H9 (cell line): ENCODE measurements at regions not wholly inside any gene's neighbourhood (a gene's known extent, or its start where the extent isn't known, plus 50 kb on each side); places are given as distances from the start of the nearest gene placed in this dataset.

ENCODE experiments used
- DNase-seq: peaks from one replicate; pipeline ENCODE4 v3.0.0-alpha.2; 2017
- H2AFZ ChIP-seq: one replicate; pipeline ENCODE4 v1.6.1; 2013; ENCODE audit warnings: mild to moderate bottlenecking, low read length, control low read depth, moderate library complexity
- H2AK5ac ChIP-seq: 2 replicates; pipeline ENCODE4 v1.6.1; 2013; ENCODE audit warnings: low read length, control low read depth, mixed read lengths; ENCODE audit not compliant: insufficient read length
- H2BK120ac ChIP-seq: one replicate; pipeline ENCODE4 v1.6.1; 2013; ENCODE audit warnings: low read depth, mild to moderate bottlenecking, low read length, control low read depth, inconsistent platforms; ENCODE audit not compliant: poor library complexity, severe bottlenecking
- H2BK12ac ChIP-seq: 2 replicates; pipeline ENCODE4 v1.6.1; 2013; ENCODE audit warnings: low read length, control low read depth, mixed read lengths, low read depth; ENCODE audit not compliant: insufficient read length
- H2BK15ac ChIP-seq: 2 replicates; pipeline ENCODE4 v1.6.1; 2013; ENCODE audit warnings: low read depth, low read length, control low read depth
- H2BK20ac ChIP-seq: one replicate; pipeline ENCODE4 v1.6.1; 2013; ENCODE audit warnings: low read depth, mild to moderate bottlenecking, low read length, control low read depth, inconsistent platforms; ENCODE audit not compliant: poor library complexity, severe bottlenecking
- H2BK5ac ChIP-seq: 2 replicates; pipeline ENCODE4 v1.6.1; 2013; ENCODE audit warnings: low read length, control low read depth, mixed read lengths; ENCODE audit not compliant: insufficient read length
- H3K14ac ChIP-seq: 2 replicates; pipeline ENCODE4 v1.6.1; 2013; ENCODE audit warnings: low read length, control low read depth; ENCODE audit not compliant: insufficient read depth
- H3K18ac ChIP-seq: 2 replicates; pipeline ENCODE4 v1.6.1; 2013; ENCODE audit warnings: low read depth, mild to moderate bottlenecking, mixed read lengths, low read length, control low read depth; ENCODE audit not compliant: insufficient read length
- H3K23ac ChIP-seq: 2 replicates; pipeline ENCODE4 v1.6.1; 2013; ENCODE audit warnings: low read length, control low read depth, mixed read lengths, low read depth; ENCODE audit not compliant: insufficient read length
- H3K23me2 ChIP-seq: 2 replicates; pipeline ENCODE4 v1.6.1; 2013; ENCODE audit warnings: low read depth, mild to moderate bottlenecking, mixed read lengths, low read length, control low read depth; ENCODE audit not compliant: insufficient read length, poor library complexity, severe bottlenecking
- H3K27ac ChIP-seq: 2 replicates; pipeline ENCODE4 v1.5.1; 2013; ENCODE audit warnings: low read length, control low read depth, mixed read lengths, low read depth; ENCODE audit not compliant: insufficient read length
- H3K27me3 ChIP-seq: 2 replicates; pipeline ENCODE4 v1.6.1; 2013; ENCODE audit warnings: low read length, control low read depth, inconsistent platforms; ENCODE audit not compliant: insufficient read depth
- H3K4ac ChIP-seq: 2 replicates; pipeline ENCODE4 v1.6.1; 2013; ENCODE audit warnings: low read depth, mild to moderate bottlenecking, control low read depth, inconsistent platforms, low read length, moderate library complexity
- H3K4me1 ChIP-seq: 2 replicates; pipeline ENCODE4 v1.6.1; 2013; ENCODE audit warnings: low read length, control low read depth, inconsistent platforms; ENCODE audit not compliant: insufficient read depth
- H3K4me2 ChIP-seq: 2 replicates; pipeline ENCODE4 v1.6.1; 2013; ENCODE audit warnings: low read length, control low read depth, mixed read lengths; ENCODE audit not compliant: insufficient read length, insufficient read depth
- H3K56ac ChIP-seq: 2 replicates; pipeline ENCODE4 v1.6.1; 2013; ENCODE audit warnings: low read depth, mild to moderate bottlenecking, mixed read lengths, low read length, control low read depth; ENCODE audit not compliant: insufficient read length
- H3K79me1 ChIP-seq: 2 replicates; pipeline ENCODE4 v1.6.1; 2013; ENCODE audit warnings: low read depth, mild to moderate bottlenecking, moderate library complexity, low read length, control low read depth, inconsistent platforms; ENCODE audit not compliant: insufficient read depth, poor library complexity, severe bottlenecking
- H3K79me2 ChIP-seq: 2 replicates; pipeline ENCODE4 v1.6.1; 2013; ENCODE audit warnings: low read length, control low read depth, inconsistent platforms; ENCODE audit not compliant: insufficient read depth
- H3K9ac ChIP-seq: 2 replicates; pipeline ENCODE4 v1.6.1; 2013; ENCODE audit warnings: low read length, control low read depth, mixed read lengths; ENCODE audit not compliant: insufficient read length; ENCODE audit errors: extremely low read depth
- H3K9me3 ChIP-seq: one replicate; pipeline ENCODE4 v1.6.1; 2013; ENCODE audit warnings: low read depth, low read length, inconsistent platforms; ENCODE audit not compliant: control insufficient read depth
- H3T11ph ChIP-seq: one replicate; pipeline ENCODE4 v1.6.1; 2013; ENCODE audit warnings: mild to moderate bottlenecking, low read length, control low read depth, inconsistent platforms
- H4K20me1 ChIP-seq: one replicate; pipeline ENCODE4 v1.6.1; 2013; ENCODE audit not compliant: control insufficient read depth, insufficient read length, insufficient read depth
- H4K5ac ChIP-seq: 2 replicates; pipeline ENCODE4 v1.6.1; 2013; ENCODE audit warnings: low read depth, mild to moderate bottlenecking, mixed read lengths, low read length, control low read depth; ENCODE audit not compliant: insufficient read length
- H4K8ac ChIP-seq: replicated peaks from 2 replicates; pipeline ENCODE4 v1.6.1; 2013; ENCODE audit warnings: low read length, control low read depth, mixed read lengths, low read depth; ENCODE audit not compliant: insufficient read length
- H4K91ac ChIP-seq: 2 replicates; pipeline ENCODE4 v1.6.1; 2013; ENCODE audit warnings: low read depth, mild to moderate bottlenecking, moderate library complexity, mixed read lengths, low read length, control low read depth; ENCODE audit not compliant: insufficient read length
- H3K27ac Mint-ChIP-seq, 3 experiments: 2 replicates in 2 of 3; 3 replicates in 1 of 3; pipeline ENCODE4 v1.8.0; 2020 to 2021; ENCODE audit warnings: mixed read lengths in 3 of 3, mild to moderate bottlenecking in 1 of 3, moderate library complexity in 1 of 3
- H3K27me3 Mint-ChIP-seq: 2 replicates; pipeline ENCODE4 v1.8.0; 2021; ENCODE audit warnings: low read depth, mild to moderate bottlenecking, moderate library complexity, mixed read lengths
- H3K36me3 Mint-ChIP-seq, 3 experiments: 2 replicates in 2 of 3; 3 replicates in 1 of 3; pipeline ENCODE4 v1.8.0; 2020 to 2021; ENCODE audit warnings: low read depth in 3 of 3, mixed read lengths in 3 of 3; ENCODE audit not compliant: insufficient read depth in 1 of 3
- H3K4me1 Mint-ChIP-seq, 2 experiments: 2 replicates each; pipeline ENCODE4 v1.8.0; 2020; ENCODE audit warnings: mixed read lengths in 2 of 2
- H3K4me3 Mint-ChIP-seq, 2 experiments: 2 replicates in 1 of 2; 3 replicates in 1 of 2; pipeline ENCODE4 v1.8.0; 2020 to 2021; ENCODE audit warnings: mild to moderate bottlenecking in 2 of 2, mixed read lengths in 2 of 2, moderate library complexity in 1 of 2
- H3K9me3 Mint-ChIP-seq, 2 experiments: 2 replicates in 1 of 2; 3 replicates in 1 of 2; pipeline ENCODE4 v1.8.0; 2020; ENCODE audit warnings: mild to moderate bottlenecking in 2 of 2, mixed read lengths in 2 of 2, moderate library complexity in 1 of 2
- WGBS: extraction: QIAGEN DNeasy Blood & Tissue Kit; methylation state at CpG from one replicate; pipeline ENCODE4 v1.1.7; 2013; ENCODE audit warnings: missing lambda C conversion rate, low lambda C conversion rate, mixed read lengths; ENCODE audit not compliant: insufficient read length; ENCODE audit errors: extremely low coverage; 5-methylcytosine and 5-hydroxymethylcytosine counted together
- TF ChIP-seq, protein P1 (sequence below): fragments of 200-600 bp; sonication (generic); conservative IDR thresholded peaks from 3 replicates; pipeline ENCODE4 v1.8.0; 2021; ENCODE audit warnings: antibody characterized with exemption, mild to moderate bottlenecking

GRCh38 chr2:53064154-53064553 lies 703.5 kb upstream of the CHAC2 start:
- H3K4me1 Mint-ChIP-seq: peaks cover 0 to 9% of the 10 kb centered on the region in 2 experiments; a peak in 2 of 4 replicates
- H2AFZ ChIP-seq: no peak overlapping the region
- no peak overlapping the region for H3K27ac Mint-ChIP-seq
- no peak overlapping the region for H3K56ac ChIP-seq
- no peak overlapping the region for H2BK15ac ChIP-seq
- no peaks in the 10 kb centered on the region for H3K4me1 ChIP-seq
- DNase-seq: no peak
- no peak overlapping the region for H3K9ac ChIP-seq
- no peaks in the 10 kb centered on the region for H4K20me1 ChIP-seq
- no peak overlapping the region for H2BK5ac ChIP-seq
- H3K23me2 ChIP-seq: no peaks in the 10 kb centered on the region
- H3K27ac ChIP-seq: no peak overlapping the region
- no peak overlapping the region for H3K4me3 Mint-ChIP-seq
- TF ChIP-seq, protein P1, sequence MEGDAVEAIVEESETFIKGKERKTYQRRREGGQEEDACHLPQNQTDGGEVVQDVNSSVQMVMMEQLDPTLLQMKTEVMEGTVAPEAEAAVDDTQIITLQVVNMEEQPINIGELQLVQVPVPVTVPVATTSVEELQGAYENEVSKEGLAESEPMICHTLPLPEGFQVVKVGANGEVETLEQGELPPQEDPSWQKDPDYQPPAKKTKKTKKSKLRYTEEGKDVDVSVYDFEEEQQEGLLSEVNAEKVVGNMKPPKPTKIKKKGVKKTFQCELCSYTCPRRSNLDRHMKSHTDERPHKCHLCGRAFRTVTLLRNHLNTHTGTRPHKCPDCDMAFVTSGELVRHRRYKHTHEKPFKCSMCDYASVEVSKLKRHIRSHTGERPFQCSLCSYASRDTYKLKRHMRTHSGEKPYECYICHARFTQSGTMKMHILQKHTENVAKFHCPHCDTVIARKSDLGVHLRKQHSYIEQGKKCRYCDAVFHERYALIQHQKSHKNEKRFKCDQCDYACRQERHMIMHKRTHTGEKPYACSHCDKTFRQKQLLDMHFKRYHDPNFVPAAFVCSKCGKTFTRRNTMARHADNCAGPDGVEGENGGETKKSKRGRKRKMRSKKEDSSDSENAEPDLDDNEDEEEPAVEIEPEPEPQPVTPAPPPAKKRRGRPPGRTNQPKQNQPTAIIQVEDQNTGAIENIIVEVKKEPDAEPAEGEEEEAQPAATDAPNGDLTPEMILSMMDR: no peak
- H3K9me3 Mint-ChIP-seq: peaks cover 0 to 3% of the 10 kb centered on the region in 2 experiments; a peak in 1 of 5 replicates
- H3K9me3 ChIP-seq: no peaks in the 10 kb centered on the region
- no peak overlapping the region for H3K18ac ChIP-seq
- no peaks in the 10 kb centered on the region for H3K79me2 ChIP-seq
- no peaks in the 10 kb centered on the region for H3K79me1 ChIP-seq
- no peak overlapping the region for H2BK120ac ChIP-seq
- no peak overlapping the region for H3T11ph ChIP-seq
- H2BK20ac ChIP-seq: no peak overlapping the region
- H3K4me2 ChIP-seq: no peak overlapping the region
- H3K23ac ChIP-seq: no peak overlapping the region
- no peak overlapping the region for H2AK5ac ChIP-seq
- no peak overlapping the region for H2BK12ac ChIP-seq
- H3K27me3 Mint-ChIP-seq: no peaks in the 10 kb centered on the region
- no CpG with 5 or more reads among the region's 1 CpG for WGBS
- H3K4ac ChIP-seq: no peak overlapping the region
- no peak overlapping the region for H4K8ac ChIP-seq
- H3K27me3 ChIP-seq: no peaks in the 10 kb centered on the region
- H4K91ac ChIP-seq: no peak overlapping the region
- H3K14ac ChIP-seq: no peak overlapping the region
- H4K5ac ChIP-seq: no peak overlapping the region
- H3K36me3 Mint-ChIP-seq: no peaks in the 10 kb centered on the region
